Right atrium auricular region (tissue), 2 donors: ENCODE measurements at regions not wholly inside any gene's neighbourhood (a gene's known extent, or its start where the extent isn't known, plus 50 kb on each side); places are given as distances from the start of the nearest gene placed in this dataset.

Source experiments
- DNase-seq: peaks from one replicate; pipeline ENCODE4 v3.0.0-alpha.2; 2019; ENCODE audit warnings: low spot score
- H3K27ac ChIP-seq, 2 donors: fragments of 200-600 bp; sonication (generic); 1 replicate in 1 of 2; 2 replicates in 1 of 2; pipeline ENCODE4 v1.5.1; 2016 to 2019
- H3K27me3 ChIP-seq, 2 donors: fragments of 200-600 bp; sonication (generic); one replicate each; pipeline versions ENCODE4 v1.5.1 to v1.6.0; 2017 to 2019
- H3K36me3 ChIP-seq: fragments of 200-600 bp; sonication (generic); one replicate; pipeline ENCODE4 v1.5.1; 2016
- H3K4me1 ChIP-seq, 2 donors: fragments of 200-600 bp; sonication (generic); one replicate each; pipeline versions ENCODE4 v1.5.1 to v1.6.0; 2017 to 2019
- H3K4me3 ChIP-seq, 2 donors: fragments of 200-600 bp; sonication (generic); 1 replicate in 1 of 2; 2 replicates in 1 of 2; pipeline ENCODE4 v1.5.1; 2017 to 2019; ENCODE audit warnings: mild to moderate bottlenecking in 1 of 2, moderate library complexity in 1 of 2
- H3K9me3 ChIP-seq, 2 donors: fragments of 200-600 bp; sonication (generic); one replicate each; pipeline ENCODE4 v1.5.1; 2019
- TF ChIP-seq, protein P1 (sequence below), 2 donors: fragments of 200-600 bp; sonication (generic); IDR thresholded peaks; one replicate each; pipeline ENCODE4 v1.5.1; 2019; ENCODE audit warnings: antibody characterized with exemption in 2 of 2

- H3K27me3 ChIP-seq = no peaks in the 10 kb centered on the region
- no peak overlapping the region for H3K27ac ChIP-seq
- no peaks in the 10 kb centered on the region for H3K36me3 ChIP-seq
- no peaks in the 10 kb centered on the region for H3K4me1 ChIP-seq
- DNase-seq = no peak
- H3K4me3 ChIP-seq = no peak overlapping the region
- TF ChIP-seq, protein P1, sequence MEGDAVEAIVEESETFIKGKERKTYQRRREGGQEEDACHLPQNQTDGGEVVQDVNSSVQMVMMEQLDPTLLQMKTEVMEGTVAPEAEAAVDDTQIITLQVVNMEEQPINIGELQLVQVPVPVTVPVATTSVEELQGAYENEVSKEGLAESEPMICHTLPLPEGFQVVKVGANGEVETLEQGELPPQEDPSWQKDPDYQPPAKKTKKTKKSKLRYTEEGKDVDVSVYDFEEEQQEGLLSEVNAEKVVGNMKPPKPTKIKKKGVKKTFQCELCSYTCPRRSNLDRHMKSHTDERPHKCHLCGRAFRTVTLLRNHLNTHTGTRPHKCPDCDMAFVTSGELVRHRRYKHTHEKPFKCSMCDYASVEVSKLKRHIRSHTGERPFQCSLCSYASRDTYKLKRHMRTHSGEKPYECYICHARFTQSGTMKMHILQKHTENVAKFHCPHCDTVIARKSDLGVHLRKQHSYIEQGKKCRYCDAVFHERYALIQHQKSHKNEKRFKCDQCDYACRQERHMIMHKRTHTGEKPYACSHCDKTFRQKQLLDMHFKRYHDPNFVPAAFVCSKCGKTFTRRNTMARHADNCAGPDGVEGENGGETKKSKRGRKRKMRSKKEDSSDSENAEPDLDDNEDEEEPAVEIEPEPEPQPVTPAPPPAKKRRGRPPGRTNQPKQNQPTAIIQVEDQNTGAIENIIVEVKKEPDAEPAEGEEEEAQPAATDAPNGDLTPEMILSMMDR (IDR thresholded peaks at IDR 0.05) = no peak
- H3K9me3 ChIP-seq = no peaks in the 10 kb centered on the region
Measured at GRCh38 chr9:18350995-18351595, 122.9 kb upstream of the ADAMTSL1 start.

DNA sequence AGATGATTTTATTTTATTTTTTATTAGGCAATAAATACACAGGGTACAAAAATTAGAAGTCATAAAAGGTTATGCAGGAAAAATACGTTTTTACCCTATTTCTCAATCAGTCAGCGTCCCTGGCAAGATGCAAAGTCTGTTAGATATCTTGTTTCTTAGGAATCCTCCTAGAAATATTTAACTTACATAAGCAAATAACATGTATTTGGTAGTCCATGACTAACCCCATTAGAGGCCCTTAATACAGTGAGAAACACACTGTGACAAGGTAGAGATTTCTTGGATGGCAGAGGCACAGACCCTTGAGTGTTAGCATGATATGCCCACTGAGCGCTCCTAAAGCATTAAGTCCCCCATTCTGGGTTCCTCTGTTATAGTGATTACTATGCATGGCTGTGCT, 121.2 kb upstream of the ADAMTSL1 start:
- Histone ChIP-seq H3K27ac (no peak overlapping the region), H3K9me3 (no peaks in the 10 kb centered on the region), H3K4me1 (no peaks in the 10 kb centered on the region), H3K27me3 (no peaks in the 10 kb centered on the region), H3K4me3 (no peak overlapping the region), H3K36me3 (no peaks in the 10 kb centered on the region)
- TF ChIP-seq, protein P1 (IDR thresholded peaks at IDR 0.05) = no peak
- no peak for DNase-seq

DNA sequence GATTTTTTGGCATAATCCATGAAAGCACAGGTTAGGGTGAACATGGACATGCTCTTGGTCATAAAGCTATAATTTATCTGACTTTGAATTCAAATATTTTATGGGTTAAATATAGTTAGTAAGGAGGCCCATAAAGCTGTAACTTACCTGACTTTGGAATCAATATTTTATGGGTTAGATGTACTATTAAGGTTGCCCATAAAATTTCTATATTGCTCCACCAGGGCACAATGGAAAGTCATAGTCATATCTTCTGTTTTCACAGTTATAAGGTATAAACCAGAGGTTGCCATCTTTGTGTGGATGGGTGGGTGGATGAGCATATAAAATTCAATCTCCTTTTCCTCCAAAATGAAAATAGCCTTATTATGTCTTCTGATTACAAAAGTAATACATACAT, 120.5 kb upstream of the ADAMTSL1 start:
- no peak for DNase-seq
- Histone ChIP-seq H3K27me3 (no peaks in the 10 kb centered on the region), H3K4me3 (no peak overlapping the region), H3K9me3 (no peaks in the 10 kb centered on the region), H3K27ac (no peak overlapping the region), H3K4me1 (no peaks in the 10 kb centered on the region), H3K36me3 (no peaks in the 10 kb centered on the region)
- TF ChIP-seq, protein P1 (IDR thresholded peaks at IDR 0.05) = no peak

DNA sequence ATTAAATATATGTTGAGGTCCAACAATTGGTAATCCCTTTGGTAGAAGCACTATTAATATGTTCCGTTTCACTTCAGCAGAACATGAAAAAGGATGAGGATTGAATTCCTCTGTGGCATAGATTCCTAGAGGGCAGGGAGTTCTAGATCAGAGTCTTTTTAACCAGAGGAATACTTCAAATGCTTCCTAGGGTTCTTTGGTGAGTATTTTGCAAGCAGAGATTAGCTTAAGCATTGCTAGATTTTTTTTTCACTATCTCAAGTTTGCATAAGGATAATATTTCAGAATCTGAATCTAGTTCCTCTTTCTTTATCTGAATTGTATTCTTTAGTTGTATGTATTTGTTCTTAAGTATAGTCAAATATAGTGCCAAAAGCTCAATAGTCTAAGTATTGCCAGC, 116.6 kb upstream of the ADAMTSL1 start:
- no peak overlapping the region for H3K4me3 ChIP-seq
- no peaks in the 10 kb centered on the region for H3K36me3 ChIP-seq
- H3K4me1 ChIP-seq = peaks cover 0 to 8% of the 10 kb centered on the region in 2 donors
- TF ChIP-seq, protein P1 (IDR thresholded peaks at IDR 0.05) = no peak
- no peaks in the 10 kb centered on the region for H3K9me3 ChIP-seq
- no peak overlapping the region for H3K27ac ChIP-seq
- no peak for DNase-seq
- H3K27me3 ChIP-seq = no peaks in the 10 kb centered on the region

DNA sequence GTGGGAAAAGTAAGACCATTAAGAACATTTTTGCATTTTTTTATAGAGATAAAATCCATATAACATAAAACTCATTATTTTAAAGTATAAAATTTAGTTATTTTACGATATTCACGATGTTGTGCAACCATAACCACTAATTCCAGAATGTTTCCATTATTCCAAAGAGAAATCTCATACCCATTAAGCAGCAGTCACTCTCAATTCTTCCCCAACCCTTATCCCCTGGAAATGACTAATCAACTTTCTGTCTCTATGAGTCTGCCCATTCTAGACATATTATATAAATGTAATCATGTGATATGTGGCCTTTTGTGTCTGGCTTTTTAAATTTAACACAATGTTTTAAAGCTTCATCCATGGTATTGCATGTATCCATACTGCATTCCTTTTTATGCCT, 115.6 kb upstream of the ADAMTSL1 start:
- Histone ChIP-seq H3K4me1 (peaks cover 0 to 18% of the 10 kb centered on the region in 2 donors), H3K36me3 (no peaks in the 10 kb centered on the region), H3K27ac (no peak overlapping the region), H3K9me3 (no peaks in the 10 kb centered on the region), H3K4me3 (no peak overlapping the region), H3K27me3 (no peaks in the 10 kb centered on the region)
- TF ChIP-seq, protein P1 (IDR thresholded peaks at IDR 0.05) = no peak
- DNase-seq = no peak

GRCh38 chr9:18359335-18359734, 114.6 kb upstream of the ADAMTSL1 start:
- Histone ChIP-seq H3K4me3 (no peak overlapping the region), H3K9me3 (no peaks in the 10 kb centered on the region), H3K27ac (no peak overlapping the region), H3K27me3 (no peaks in the 10 kb centered on the region), H3K4me1 (peaks cover 0 to 18% of the 10 kb centered on the region in 2 donors), H3K36me3 (no peaks in the 10 kb centered on the region)
- TF ChIP-seq, protein P1 (IDR thresholded peaks at IDR 0.05) = no peak
- DNase-seq = no peak
